HG03108 (cell line): ENCODE measurements at regions not wholly inside any gene's neighbourhood (a gene's known extent, or its start where the extent isn't known, plus 50 kb on each side); places are given as distances from the start of the nearest gene placed in this dataset.
"Not testable (repeated sequence)": the region's sequence is repeated elsewhere in the genome, so short reads cannot be mapped to it uniquely, and the experiment has no call there.

Experiments
- ATAC-seq: cut with Tn5 transposase; IDR thresholded peaks from one replicate; pipeline ENCODE4 v1.9.1; 2021; ENCODE audit warnings: moderate library complexity; ENCODE audit not compliant: unreplicated experiment

- ATAC-seq: no peak
Observed at GRCh38 chr2:56768973-56769372, 585.2 kb downstream of the CCDC85A start.

- ATAC-seq: no peak
Observed at GRCh38 chr2:56770490-56770889, 586.7 kb downstream of the CCDC85A start.

GRCh38 chr2:56784046-56784445 lies 600.3 kb downstream of the CCDC85A start:
- ATAC-seq: no peak

GRCh38 chr2:56801214-56801613 lies 617.4 kb downstream of the CCDC85A start:
- ATAC-seq: no peak

DNA sequence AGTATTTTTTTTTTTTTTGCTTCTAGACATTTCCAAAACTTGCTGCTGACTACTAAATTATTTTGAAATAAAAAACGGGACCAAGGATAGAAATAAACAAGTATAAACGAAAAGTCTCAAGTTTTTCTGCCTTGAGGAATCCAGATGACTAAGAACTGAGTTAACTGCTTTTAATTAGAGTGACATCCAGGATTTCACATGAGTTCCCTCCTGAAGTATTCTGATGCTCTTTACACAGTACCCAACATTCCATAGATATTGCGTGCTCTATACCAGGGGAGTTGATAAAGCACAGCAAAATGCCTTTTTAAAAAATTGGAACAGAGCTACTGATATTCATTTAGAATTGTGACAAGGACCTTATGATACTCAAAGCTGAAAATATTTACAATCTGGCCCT lies 618.0 kb downstream of the CCDC85A start:
- ATAC-seq: no peak

DNA sequence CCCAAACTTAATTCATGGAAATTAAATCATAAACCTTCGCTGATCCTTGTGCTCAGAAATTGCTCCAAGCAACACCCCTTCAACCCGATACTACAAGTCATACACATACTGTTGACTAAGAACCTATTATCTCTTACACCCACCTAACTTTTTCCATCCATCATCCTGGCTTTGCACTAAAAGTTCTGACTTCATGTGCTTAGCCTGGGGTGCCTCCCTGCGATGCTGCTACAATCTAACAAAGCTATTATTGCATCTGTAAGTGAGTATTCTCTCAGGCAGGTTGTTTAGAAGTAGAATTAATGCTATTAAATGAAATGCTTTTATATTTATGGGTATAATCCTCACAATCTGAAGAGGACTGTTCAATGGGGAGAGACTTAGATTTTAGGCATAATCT lies 619.8 kb downstream of the CCDC85A start:
- no peak for ATAC-seq

DNA sequence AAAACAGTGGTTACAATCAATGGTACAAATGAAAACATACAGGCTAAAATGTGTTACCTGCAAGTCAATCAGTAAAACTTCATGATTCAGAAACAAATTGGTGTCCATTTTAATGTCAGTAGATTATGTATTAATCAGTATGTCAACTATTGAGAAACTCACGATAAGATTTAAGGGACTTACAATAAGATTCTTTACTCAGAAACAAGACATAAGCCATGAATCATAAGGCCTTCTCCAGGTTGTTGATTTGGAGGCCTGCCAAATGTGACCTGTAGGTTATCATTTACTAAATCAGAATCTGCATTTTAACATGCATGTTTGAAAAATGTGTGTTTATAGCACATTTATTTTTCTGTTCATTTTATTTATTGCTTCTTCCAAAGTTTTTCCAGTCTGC lies 623.1 kb downstream of the CCDC85A start:
- no peak for ATAC-seq

- no peak for ATAC-seq
Observed at GRCh38 chr2:56807861-56808260, 624.1 kb downstream of the CCDC85A start.

DNA sequence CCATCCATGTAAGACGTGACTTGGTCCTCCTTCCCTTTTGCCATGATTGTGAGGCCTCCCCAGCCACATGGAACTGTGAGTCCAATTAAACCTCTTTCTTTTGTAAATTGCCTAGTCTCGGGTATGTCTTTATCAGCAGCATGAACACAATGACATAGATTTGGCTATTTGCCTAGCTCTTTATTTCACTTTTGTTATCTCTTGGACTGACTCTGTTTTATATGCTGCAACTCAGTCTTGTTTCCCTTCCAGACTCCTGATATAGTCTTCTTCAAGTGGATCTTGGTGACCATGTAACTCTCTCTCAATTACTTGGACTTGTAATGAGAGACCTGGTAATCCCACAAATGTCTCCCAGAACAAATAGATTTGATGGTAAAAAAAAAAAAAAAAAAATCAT lies 627.6 kb downstream of the CCDC85A start:
- no peak for ATAC-seq

DNA sequence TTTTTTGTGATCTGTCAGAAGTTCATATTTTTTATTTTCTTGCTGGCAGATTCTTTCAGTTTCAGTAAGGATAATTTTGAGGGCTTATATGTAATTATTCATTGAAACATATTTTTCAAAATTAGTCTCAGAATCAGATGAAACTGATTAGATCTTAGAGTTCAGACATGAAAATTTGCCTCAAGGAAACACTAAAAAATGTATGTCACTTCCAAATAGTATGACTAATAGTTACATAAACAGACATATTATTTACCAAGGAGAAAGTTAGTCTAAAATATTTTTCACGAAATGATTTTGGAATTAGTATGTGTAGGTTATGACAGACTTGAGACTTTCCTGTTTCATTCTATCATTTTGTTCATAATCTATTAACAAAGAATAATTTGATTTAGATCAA lies 628.6 kb downstream of the CCDC85A start:
- ATAC-seq: no peak

DNA sequence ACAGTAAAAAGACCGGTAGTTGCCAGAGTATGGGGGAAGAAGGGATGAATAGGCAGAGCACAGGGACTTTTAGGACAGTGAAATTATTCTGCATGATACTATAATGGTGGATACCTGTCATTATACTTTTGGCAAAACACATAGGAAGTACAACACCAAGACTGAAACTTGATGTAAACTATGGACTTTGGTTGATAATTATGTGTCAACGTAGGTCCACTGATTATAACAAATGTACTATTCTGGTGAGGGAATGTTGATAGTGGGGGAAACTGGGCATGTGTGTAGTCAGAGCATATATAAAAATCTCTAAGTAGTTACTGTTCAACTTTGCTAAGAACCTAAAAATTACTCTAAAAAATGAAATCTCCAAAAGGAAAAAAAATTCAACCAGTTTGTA lies 629.7 kb downstream of the CCDC85A start:
- no peak for ATAC-seq

GRCh38 chr2:56816666-56817065 lies 632.9 kb downstream of the CCDC85A start:
- ATAC-seq: no peak

DNA sequence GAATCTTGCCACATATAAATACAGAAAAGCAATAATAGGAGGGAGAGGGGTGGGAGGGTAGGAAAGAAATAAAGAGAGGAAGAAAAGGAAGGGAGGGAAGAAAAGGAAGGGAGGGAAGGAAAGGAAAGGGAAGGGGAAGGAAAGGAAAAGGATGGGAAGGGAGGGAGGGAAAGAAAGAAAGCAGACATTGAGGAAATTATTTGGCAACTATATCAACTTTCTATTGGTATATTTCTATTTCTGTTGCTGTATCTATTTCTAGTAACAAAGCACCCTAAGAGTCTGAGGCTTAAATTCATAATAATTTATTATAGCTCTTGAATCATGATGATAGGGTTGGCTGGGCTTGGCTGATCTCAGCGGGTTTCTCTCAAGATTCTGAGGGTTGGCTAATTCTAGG lies 648.0 kb downstream of the CCDC85A start:
- no peak for ATAC-seq

GRCh38 chr2:56834686-56835085 lies 650.9 kb downstream of the CCDC85A start:
- ATAC-seq: no peak

DNA sequence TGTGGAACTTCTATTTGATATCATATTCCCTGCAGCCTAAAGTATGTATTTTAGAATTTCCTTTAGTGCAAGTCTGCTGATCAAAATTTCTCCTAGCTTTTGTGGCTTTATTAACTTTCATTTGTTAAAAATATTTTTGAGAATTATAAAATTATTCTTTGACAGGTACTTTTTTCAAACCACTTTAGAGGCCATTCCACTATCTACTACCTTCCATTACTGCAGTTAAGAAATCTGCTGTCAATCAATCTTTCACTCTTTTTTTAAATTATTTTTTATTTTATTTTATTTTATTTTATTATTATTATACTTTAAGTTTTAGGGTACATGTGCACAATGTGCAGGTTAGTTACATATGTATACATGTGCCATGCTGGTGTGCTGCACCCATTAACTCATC lies 656.2 kb downstream of the CCDC85A start:
- not testable (repeated sequence) for ATAC-seq

- ATAC-seq: no peak
Observed at GRCh38 chr2:56860991-56861390, 677.2 kb downstream of the CCDC85A start.

DNA sequence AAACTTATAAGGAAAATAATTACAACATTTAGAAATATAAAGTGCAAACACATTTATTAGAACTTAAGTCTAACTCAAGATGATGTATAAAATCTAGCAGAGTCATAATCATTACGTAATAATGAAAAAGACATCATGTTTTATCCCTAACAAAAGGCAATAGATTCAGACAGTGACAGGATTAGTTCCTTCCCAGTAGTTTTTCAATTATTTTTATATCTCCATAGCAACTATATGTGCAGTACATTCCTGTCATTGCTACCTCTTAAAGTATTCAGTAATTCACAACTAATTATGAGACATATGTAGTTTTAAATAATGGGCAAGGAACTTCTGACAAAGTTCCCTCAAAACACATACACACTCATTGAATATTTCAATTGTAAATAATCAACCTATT lies 687.9 kb downstream of the CCDC85A start:
- no peak for ATAC-seq

DNA sequence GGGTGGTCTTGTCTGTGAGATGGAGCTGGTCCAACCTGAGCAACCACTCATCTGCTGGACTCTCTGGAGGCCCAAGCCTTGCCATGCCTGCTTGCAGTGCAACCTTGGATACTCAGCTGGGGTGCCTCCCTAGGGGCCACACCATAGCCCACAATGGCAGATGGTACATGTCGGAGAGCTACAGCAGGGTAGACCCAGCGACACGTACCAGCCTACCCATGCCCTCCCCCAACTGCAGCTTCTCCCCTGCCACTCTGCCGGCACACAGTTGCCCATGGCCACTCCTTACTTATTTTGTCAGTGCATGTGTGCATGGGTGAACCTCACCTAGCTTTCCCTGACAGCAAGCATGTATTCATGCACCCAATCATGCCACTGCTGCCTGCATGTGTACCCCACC lies 690.9 kb downstream of the CCDC85A start:
- no peak for ATAC-seq

GRCh38 chr2:56889738-56890137 lies 705.9 kb downstream of the CCDC85A start:
- no peak for ATAC-seq

DNA sequence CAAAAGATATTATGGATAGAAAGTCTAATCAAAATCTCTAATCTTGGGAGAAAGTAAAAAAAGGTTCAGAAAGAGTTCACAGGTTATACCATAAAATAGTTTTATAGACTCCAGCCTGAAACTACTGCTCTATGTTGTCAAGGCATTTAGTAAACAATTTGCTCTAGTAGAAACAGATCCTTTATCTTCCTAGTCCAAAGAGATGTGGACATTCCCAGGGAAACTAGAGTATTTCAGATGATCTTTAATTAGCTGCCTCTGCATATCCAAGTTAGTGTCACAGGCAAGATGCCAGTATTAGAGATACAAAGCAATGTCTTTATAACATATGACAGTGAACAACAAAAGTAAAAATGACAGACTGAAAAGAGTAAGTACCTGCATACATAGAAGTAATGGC lies 708.6 kb downstream of the CCDC85A start:
- ATAC-seq: no peak

GRCh38 chr2:56898986-56899385 lies 715.2 kb downstream of the CCDC85A start:
- ATAC-seq: no peak

- ATAC-seq: no peak
Observed at GRCh38 chr2:56912490-56912889, 728.7 kb downstream of the CCDC85A start.

GRCh38 chr2:56918790-56919189 lies 735.0 kb downstream of the CCDC85A start:
- no peak for ATAC-seq

GRCh38 chr2:56933976-56934375 lies 750.2 kb downstream of the CCDC85A start:
- ATAC-seq: no peak
